GM23338 (cell line): ENCODE measurements at regions not wholly inside any gene's neighbourhood (a gene's known extent, or its start where the extent isn't known, plus 50 kb on each side); places are given as distances from the start of the nearest gene placed in this dataset.

ENCODE experiments used
- ATAC-seq: fragments of 200-7000 bp; cut with Tn5 transposase; 3 replicates; pipeline ENCODE4 v1.9.1; 2020
- DNase-seq: peaks from one replicate; pipeline ENCODE4 v3.0.0-alpha.2; 2015; ENCODE audit warnings: low spot score
- H2AFZ ChIP-seq: fragments of 200-600 bp; sonication (generic); 2 replicates; pipeline ENCODE4 v1.8.0; 2016; ENCODE audit warnings: antibody characterized with exemption, mild to moderate bottlenecking, moderate library complexity
- H3F3A ChIP-seq: fragments of 200-600 bp; sonication (generic); replicated peaks from 2 replicates; pipeline ENCODE4 v1.8.0; 2017; ENCODE audit warnings: antibody characterized with exemption, mixed run types, low read depth
- H3K27ac ChIP-seq: fragments of 200-600 bp; sonication (generic); 2 replicates; pipeline ENCODE4 v1.6.1; 2016; ENCODE audit warnings: low read depth
- H3K27me3 ChIP-seq: fragments of 200-600 bp; sonication (generic); 2 replicates; pipeline ENCODE4 v1.8.0; 2016; ENCODE audit warnings: mild to moderate bottlenecking, mixed run types, moderate library complexity; ENCODE audit not compliant: insufficient read depth
- H3K36me3 ChIP-seq: fragments of 200-600 bp; sonication (generic); 2 replicates; pipeline ENCODE4 v1.8.0; 2016; ENCODE audit warnings: mild to moderate bottlenecking; ENCODE audit not compliant: insufficient read depth
- H3K4me1 ChIP-seq: fragments of 200-600 bp; sonication (generic); 2 replicates; pipeline ENCODE4 v1.8.0; 2016; ENCODE audit warnings: mild to moderate bottlenecking, moderate library complexity; ENCODE audit not compliant: insufficient read depth
- H3K4me2 ChIP-seq: fragments of 200-600 bp; sonication (generic); 2 replicates; pipeline ENCODE4 v1.7.1; 2017; ENCODE audit warnings: mixed run types
- H3K4me3 ChIP-seq: fragments of 200-600 bp; sonication (generic); 2 replicates; pipeline ENCODE4 v1.6.1; 2016; ENCODE audit warnings: mixed run types
- H3K79me2 ChIP-seq: fragments of 200-600 bp; sonication (generic); replicated peaks from 2 replicates; pipeline ENCODE4 v1.8.0; 2017; ENCODE audit warnings: mild to moderate bottlenecking; ENCODE audit not compliant: insufficient read depth
- H3K9me2 ChIP-seq: fragments of 200-600 bp; sonication (generic); 2 replicates; pipeline ENCODE4 v1.8.0; 2017; ENCODE audit not compliant: insufficient read depth
- H4K20me1 ChIP-seq: fragments of 200-600 bp; sonication (generic); replicated peaks from 2 replicates; pipeline ENCODE4 v1.8.0; 2017; ENCODE audit warnings: mild to moderate bottlenecking; ENCODE audit not compliant: insufficient read depth
- H3K27ac Mint-ChIP-seq: 2 replicates; pipeline ENCODE4 v1.8.0; 2020; ENCODE audit warnings: inconsistent platforms, mild to moderate bottlenecking, moderate library complexity, mixed read lengths
- H3K27me3 Mint-ChIP-seq: 3 replicates; pipeline ENCODE4 v1.8.0; 2022; ENCODE audit warnings: low read depth, mild to moderate bottlenecking, moderate library complexity, mixed read lengths, inconsistent platforms; ENCODE audit not compliant: insufficient read depth, poor library complexity
- H3K36me3 Mint-ChIP-seq: 3 replicates; pipeline ENCODE4 v1.8.0; 2021; ENCODE audit warnings: low read depth, mild to moderate bottlenecking, inconsistent platforms, moderate library complexity, mixed read lengths
- H3K4me1 Mint-ChIP-seq: 3 replicates; pipeline ENCODE4 v1.8.0; 2020; ENCODE audit warnings: mild to moderate bottlenecking, inconsistent platforms, mixed read lengths
- H3K4me3 Mint-ChIP-seq: 3 replicates; pipeline ENCODE4 v1.8.0; 2021; ENCODE audit warnings: moderate library complexity, mild to moderate bottlenecking, inconsistent platforms, mixed read lengths
- H3K9me3 Mint-ChIP-seq: 3 replicates; pipeline ENCODE4 v1.8.0; 2020; ENCODE audit warnings: moderate library complexity, mild to moderate bottlenecking, inconsistent platforms, mixed read lengths
- CREB1 ChIP-seq: fragments of 250-450 bp; sonication (Bioruptor Pico); IDR thresholded peaks from 2 replicates; pipeline ENCODE4 v1.5.0; 2020; ENCODE audit warnings: low read depth, mild to moderate bottlenecking, moderate library complexity
- EZH2 ChIP-seq: fragments of 200-600 bp; sonication (generic); IDR thresholded peaks from one replicate; pipeline ENCODE4 v1.8.0; 2017; ENCODE audit warnings: antibody characterized with exemption, mild to moderate bottlenecking, low read depth; ENCODE audit not compliant: unreplicated experiment
- EZH2phosphoT487 ChIP-seq: fragments of 200-600 bp; sonication (generic); IDR thresholded peaks from one replicate; pipeline ENCODE4 v1.8.1; 2018; ENCODE audit warnings: antibody characterized with exemption; ENCODE audit not compliant: unreplicated experiment
- JUNB ChIP-seq: IDR thresholded peaks from one replicate; pipeline ENCODE4 v1.6.1; 2016; ENCODE audit warnings: antibody characterized with exemption; ENCODE audit not compliant: unreplicated experiment
- NANOG ChIP-seq: IDR thresholded peaks from 2 replicates; pipeline ENCODE4 v1.6.1; 2016; ENCODE audit warnings: antibody characterized with exemption, borderline replicate concordance
- POLR2AphosphoS5 ChIP-seq: IDR thresholded peaks from 2 replicates; pipeline ENCODE4 v1.6.1; 2016; ENCODE audit warnings: antibody characterized with exemption, low read depth
- STAT1 ChIP-seq: IDR thresholded peaks from one replicate; pipeline ENCODE4 v1.6.1; 2016; ENCODE audit warnings: antibody characterized with exemption; ENCODE audit not compliant: unreplicated experiment
- ZNF114 ChIP-seq: fragments of 250-450 bp; sonication (Bioruptor Pico); IDR thresholded peaks from 2 replicates; pipeline ENCODE4 v1.5.0; 2020; ENCODE audit warnings: mild to moderate bottlenecking, moderate library complexity
- ZNF331 ChIP-seq: fragments of 250-450 bp; sonication (Bioruptor Pico); IDR thresholded peaks from 2 replicates; pipeline ENCODE4 v1.5.0; 2020; ENCODE audit warnings: low read depth, mild to moderate bottlenecking, moderate library complexity
- TF ChIP-seq, protein P1 (sequence below): IDR thresholded peaks from 2 replicates; pipeline ENCODE4 v1.6.1; 2016; ENCODE audit warnings: antibody characterized with exemption
- TF ChIP-seq, protein P2 (sequence below): fragments of 250-450 bp; sonication (Bioruptor Pico); IDR thresholded peaks from 2 replicates; pipeline ENCODE4 v1.5.0; 2020; ENCODE audit warnings: mild to moderate bottlenecking, moderate library complexity
- TF ChIP-seq, protein P3 (sequence below), 2 experiments: fragments of 200-600 bp in 1 of 2; sonication (generic) in 1 of 2; conservative IDR thresholded peaks; 2 replicates each; pipeline versions ENCODE4 v1.5.1 to v1.6.1; 2016 to 2017; ENCODE audit warnings: antibody characterized with exemption in 2 of 2, low read depth in 2 of 2, mild to moderate bottlenecking in 2 of 2, moderate library complexity in 1 of 2
- TF ChIP-seq, protein P4 (sequence below): IDR thresholded peaks from one replicate; pipeline ENCODE4 v1.6.1; 2018; ENCODE audit warnings: antibody characterized with exemption; ENCODE audit not compliant: unreplicated experiment

DNA sequence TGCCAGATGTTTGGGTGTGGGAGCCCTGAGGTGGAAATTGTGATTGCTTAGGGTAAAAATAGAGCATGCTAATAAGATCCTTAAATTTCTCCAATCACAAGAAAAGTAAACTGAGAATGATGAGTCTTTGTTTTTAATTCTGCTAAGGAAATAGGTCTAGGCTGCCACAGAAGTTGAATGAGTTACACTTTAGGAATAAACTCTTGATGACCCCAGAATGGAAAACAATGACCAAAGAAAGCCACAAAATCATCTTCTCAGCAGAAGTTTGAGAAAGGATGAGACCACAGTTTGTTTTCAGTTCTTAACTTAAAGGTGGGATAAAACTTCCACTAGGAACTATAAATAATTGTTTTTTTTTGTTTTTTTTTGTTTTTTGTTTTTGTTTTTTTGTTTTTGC lies 164.6 kb upstream of the BCL6 start:
- H3K36me3 ChIP-seq = no peaks in the 10 kb centered on the region
- H3K4me2 ChIP-seq = no peak overlapping the region
- H3K27me3 Mint-ChIP-seq = no peaks in the 10 kb centered on the region
- H3K9me3 Mint-ChIP-seq = no peaks in the 10 kb centered on the region
- H3K4me1 Mint-ChIP-seq = peaks cover 17% of the 10 kb centered on the region
- H3K36me3 Mint-ChIP-seq = no peaks in the 10 kb centered on the region
- H3K4me3 Mint-ChIP-seq = no peak overlapping the region
- no peaks in the 10 kb centered on the region for H3F3A ChIP-seq
- no peaks in the 10 kb centered on the region for H4K20me1 ChIP-seq
- no peak overlapping the region for H3K27ac ChIP-seq
- H3K4me1 ChIP-seq = peaks cover 18% of the 10 kb centered on the region
- no peak overlapping the region for H3K27ac Mint-ChIP-seq
- H3K9me2 ChIP-seq = 0 out of 2 replicates have a peak, but pooled peaks cover 13% of the 10 kb centered on the region
- no peaks in the 10 kb centered on the region for H3K79me2 ChIP-seq
- TF ChIP-seq CREB1 (CRISPR knock-in tag) = no peak
- no peak for TF ChIP-seq ZNF331 (CRISPR knock-in tag)
- TF ChIP-seq, protein P1, sequence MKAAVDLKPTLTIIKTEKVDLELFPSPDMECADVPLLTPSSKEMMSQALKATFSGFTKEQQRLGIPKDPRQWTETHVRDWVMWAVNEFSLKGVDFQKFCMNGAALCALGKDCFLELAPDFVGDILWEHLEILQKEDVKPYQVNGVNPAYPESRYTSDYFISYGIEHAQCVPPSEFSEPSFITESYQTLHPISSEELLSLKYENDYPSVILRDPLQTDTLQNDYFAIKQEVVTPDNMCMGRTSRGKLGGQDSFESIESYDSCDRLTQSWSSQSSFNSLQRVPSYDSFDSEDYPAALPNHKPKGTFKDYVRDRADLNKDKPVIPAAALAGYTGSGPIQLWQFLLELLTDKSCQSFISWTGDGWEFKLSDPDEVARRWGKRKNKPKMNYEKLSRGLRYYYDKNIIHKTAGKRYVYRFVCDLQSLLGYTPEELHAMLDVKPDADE = no peak
- TF ChIP-seq, protein P2, sequence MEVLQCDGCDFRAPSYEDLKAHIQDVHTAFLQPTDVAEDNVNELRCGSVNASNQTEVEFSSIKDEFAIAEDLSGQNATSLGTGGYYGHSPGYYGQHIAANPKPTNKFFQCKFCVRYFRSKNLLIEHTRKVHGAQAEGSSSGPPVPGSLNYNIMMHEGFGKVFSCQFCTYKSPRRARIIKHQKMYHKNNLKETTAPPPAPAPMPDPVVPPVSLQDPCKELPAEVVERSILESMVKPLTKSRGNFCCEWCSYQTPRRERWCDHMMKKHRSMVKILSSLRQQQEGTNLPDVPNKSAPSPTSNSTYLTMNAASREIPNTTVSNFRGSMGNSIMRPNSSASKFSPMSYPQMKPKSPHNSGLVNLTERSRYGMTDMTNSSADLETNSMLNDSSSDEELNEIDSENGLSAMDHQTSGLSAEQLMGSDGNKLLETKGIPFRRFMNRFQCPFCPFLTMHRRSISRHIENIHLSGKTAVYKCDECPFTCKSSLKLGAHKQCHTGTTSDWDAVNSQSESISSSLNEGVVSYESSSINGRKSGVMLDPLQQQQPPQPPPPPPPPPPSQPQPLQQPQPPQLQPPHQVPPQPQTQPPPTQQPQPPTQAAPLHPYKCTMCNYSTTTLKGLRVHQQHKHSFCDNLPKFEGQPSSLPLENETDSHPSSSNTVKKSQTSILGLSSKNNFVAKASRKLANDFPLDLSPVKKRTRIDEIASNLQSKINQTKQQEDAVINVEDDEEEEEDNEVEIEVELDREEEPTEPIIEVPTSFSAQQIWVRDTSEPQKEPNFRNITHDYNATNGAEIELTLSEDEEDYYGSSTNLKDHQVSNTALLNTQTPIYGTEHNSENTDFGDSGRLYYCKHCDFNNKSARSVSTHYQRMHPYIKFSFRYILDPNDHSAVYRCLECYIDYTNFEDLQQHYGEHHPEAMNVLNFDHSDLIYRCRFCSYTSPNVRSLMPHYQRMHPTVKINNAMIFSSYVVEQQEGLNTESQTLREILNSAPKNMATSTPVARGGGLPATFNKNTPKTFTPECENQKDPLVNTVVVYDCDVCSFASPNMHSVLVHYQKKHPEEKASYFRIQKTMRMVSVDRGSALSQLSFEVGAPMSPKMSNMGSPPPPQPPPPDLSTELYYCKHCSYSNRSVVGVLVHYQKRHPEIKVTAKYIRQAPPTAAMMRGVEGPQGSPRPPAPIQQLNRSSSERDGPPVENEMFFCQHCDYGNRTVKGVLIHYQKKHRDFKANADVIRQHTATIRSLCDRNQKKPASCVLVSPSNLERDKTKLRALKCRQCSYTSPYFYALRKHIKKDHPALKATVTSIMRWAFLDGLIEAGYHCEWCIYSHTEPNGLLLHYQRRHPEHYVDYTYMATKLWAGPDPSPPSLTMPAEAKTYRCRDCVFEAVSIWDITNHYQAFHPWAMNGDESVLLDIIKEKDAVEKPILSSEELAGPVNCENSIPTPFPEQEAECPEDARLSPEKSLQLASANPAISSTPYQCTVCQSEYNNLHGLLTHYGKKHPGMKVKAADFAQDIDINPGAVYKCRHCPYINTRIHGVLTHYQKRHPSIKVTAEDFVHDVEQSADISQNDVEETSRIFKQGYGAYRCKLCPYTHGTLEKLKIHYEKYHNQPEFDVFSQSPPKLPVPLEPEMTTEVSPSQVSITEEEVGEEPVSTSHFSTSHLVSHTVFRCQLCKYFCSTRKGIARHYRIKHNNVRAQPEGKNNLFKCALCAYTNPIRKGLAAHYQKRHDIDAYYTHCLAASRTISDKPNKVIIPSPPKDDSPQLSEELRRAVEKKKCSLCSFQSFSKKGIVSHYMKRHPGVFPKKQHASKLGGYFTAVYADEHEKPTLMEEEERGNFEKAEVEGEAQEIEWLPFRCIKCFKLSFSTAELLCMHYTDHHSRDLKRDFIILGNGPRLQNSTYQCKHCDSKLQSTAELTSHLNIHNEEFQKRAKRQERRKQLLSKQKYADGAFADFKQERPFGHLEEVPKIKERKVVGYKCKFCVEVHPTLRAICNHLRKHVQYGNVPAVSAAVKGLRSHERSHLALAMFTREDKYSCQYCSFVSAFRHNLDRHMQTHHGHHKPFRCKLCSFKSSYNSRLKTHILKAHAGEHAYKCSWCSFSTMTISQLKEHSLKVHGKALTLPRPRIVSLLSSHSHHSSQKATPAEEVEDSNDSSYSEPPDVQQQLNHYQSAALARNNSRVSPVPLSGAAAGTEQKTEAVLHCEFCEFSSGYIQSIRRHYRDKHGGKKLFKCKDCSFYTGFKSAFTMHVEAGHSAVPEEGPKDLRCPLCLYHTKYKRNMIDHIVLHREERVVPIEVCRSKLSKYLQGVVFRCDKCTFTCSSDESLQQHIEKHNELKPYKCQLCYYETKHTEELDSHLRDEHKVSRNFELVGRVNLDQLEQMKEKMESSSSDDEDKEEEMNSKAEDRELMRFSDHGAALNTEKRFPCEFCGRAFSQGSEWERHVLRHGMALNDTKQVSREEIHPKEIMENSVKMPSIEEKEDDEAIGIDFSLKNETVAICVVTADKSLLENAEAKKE (CRISPR knock-in tag) = no peak
- TF ChIP-seq NANOG = no peak
- TF ChIP-seq, protein P3, sequence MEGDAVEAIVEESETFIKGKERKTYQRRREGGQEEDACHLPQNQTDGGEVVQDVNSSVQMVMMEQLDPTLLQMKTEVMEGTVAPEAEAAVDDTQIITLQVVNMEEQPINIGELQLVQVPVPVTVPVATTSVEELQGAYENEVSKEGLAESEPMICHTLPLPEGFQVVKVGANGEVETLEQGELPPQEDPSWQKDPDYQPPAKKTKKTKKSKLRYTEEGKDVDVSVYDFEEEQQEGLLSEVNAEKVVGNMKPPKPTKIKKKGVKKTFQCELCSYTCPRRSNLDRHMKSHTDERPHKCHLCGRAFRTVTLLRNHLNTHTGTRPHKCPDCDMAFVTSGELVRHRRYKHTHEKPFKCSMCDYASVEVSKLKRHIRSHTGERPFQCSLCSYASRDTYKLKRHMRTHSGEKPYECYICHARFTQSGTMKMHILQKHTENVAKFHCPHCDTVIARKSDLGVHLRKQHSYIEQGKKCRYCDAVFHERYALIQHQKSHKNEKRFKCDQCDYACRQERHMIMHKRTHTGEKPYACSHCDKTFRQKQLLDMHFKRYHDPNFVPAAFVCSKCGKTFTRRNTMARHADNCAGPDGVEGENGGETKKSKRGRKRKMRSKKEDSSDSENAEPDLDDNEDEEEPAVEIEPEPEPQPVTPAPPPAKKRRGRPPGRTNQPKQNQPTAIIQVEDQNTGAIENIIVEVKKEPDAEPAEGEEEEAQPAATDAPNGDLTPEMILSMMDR (conservative IDR thresholded peaks at IDR 0.05; ENCODE audit: low read depth in 2 of 2) = no peak
- no peak for TF ChIP-seq ZNF114 (CRISPR knock-in tag)
- no peak for TF ChIP-seq EZH2
- no peak for TF ChIP-seq EZH2phosphoT487
- TF ChIP-seq POLR2AphosphoS5 = no peak
- TF ChIP-seq, protein P4, sequence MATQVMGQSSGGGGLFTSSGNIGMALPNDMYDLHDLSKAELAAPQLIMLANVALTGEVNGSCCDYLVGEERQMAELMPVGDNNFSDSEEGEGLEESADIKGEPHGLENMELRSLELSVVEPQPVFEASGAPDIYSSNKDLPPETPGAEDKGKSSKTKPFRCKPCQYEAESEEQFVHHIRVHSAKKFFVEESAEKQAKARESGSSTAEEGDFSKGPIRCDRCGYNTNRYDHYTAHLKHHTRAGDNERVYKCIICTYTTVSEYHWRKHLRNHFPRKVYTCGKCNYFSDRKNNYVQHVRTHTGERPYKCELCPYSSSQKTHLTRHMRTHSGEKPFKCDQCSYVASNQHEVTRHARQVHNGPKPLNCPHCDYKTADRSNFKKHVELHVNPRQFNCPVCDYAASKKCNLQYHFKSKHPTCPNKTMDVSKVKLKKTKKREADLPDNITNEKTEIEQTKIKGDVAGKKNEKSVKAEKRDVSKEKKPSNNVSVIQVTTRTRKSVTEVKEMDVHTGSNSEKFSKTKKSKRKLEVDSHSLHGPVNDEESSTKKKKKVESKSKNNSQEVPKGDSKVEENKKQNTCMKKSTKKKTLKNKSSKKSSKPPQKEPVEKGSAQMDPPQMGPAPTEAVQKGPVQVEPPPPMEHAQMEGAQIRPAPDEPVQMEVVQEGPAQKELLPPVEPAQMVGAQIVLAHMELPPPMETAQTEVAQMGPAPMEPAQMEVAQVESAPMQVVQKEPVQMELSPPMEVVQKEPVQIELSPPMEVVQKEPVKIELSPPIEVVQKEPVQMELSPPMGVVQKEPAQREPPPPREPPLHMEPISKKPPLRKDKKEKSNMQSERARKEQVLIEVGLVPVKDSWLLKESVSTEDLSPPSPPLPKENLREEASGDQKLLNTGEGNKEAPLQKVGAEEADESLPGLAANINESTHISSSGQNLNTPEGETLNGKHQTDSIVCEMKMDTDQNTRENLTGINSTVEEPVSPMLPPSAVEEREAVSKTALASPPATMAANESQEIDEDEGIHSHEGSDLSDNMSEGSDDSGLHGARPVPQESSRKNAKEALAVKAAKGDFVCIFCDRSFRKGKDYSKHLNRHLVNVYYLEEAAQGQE = no peak
- no peak for TF ChIP-seq JUNB
- no peak for TF ChIP-seq STAT1
- no peak overlapping the region for H3K4me3 ChIP-seq
- no peak for DNase-seq
- H3K27me3 ChIP-seq = no peaks in the 10 kb centered on the region
- H2AFZ ChIP-seq = no peak overlapping the region
- no peak for ATAC-seq
